GM19463 (cell line): ENCODE measurements at regions not wholly inside any gene's neighbourhood (a gene's known extent, or its start where the extent isn't known, plus 50 kb on each side); places are given as distances from the start of the nearest gene placed in this dataset.

Experiments used
- ATAC-seq: cut with Tn5 transposase; IDR thresholded peaks from one replicate; pipeline ENCODE4 v1.9.1; 2021; ENCODE audit warnings: mild to moderate bottlenecking, moderate library complexity; ENCODE audit not compliant: unreplicated experiment

DNA sequence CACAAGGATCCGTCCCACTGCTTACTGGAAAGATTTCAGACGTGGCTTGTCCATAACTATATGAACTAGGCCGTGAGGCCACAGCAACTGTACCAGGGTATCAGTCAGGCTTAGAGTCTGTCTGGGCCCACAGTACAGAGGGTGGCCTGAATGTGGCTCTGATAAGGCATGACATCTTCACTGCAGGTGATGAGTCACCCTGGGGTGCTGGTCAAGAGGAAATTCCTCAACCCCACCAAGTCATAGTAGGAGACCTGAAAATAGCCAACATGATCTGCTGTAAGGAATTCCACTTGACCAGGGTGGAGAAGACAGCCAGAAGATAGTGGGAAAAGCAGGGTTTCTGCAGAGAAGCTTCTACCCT lies 107.7 kb downstream of the INHBB start:
- no peak for ATAC-seq

DNA sequence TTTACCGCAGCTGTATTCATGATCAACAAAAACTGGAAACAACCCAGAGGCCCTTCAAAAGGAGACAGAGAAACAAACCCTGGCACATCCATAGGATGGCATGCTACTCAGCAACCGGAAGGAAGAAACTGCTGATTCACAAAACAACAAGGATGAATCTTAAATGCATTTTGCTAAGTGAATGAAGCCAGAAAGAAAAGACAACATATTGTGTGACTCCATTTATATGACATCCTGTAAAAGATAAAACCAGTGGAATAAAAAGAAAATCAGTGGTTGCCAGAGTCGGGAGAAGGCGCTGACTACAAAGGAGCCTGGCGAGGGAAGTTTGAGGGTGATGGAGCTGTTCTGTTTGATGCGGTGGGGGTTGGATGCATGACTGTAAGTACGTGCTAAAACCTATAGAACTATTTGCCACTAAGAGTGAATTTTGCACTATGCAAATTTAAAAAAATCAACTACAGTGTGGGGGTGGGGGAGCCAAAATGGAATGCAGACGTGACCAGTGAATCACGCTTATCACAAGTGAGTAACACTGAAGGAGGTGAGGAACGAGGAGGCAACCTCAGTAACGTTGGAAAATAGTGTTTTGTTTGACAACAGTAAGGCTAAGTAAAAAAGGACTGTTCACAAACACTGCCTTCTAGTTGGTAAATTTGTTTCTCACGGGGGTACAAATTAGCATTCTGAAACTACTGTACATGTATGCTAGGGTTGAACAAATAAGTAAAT lies 108.9 kb downstream of the INHBB start:
- no peak for ATAC-seq

DNA sequence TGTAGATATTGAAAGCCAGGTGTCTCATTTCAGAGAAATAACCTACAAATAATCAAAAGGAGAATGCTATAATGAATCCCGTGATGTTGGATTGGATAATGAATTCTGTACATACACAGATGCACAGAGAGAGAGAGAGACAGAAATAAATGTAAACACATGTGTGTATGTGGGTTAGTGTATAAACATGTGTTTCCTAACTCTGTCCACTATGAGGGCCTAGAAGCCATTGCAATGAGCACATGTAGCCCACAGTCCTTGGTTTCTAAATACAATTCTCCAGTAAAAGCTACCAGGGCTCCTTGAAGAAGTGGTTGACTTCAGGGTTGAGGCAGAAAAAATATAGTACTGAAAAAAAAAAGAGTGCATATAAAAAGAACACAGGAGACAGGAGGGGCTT lies 109.5 kb downstream of the INHBB start:
- no peak for ATAC-seq

DNA sequence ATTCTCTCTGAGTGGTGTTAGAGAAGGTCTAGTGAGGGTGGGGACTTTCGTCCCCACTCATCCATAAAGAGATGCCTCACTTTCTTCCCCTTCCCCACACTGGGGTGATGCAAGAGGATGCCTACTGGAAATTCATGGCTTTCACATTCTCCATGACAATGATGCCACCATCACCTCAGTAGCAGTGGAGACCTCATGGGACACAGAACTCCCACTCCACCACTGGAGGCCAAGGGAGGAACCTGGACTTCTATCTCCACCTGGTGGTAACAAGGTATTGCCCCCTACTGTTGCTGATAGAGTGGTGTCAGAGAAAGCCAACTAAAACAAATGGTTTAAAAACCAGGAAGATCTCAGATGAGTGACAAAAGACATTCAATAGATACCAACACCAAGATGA lies 110.9 kb downstream of the INHBB start:
- ATAC-seq: no peak

DNA sequence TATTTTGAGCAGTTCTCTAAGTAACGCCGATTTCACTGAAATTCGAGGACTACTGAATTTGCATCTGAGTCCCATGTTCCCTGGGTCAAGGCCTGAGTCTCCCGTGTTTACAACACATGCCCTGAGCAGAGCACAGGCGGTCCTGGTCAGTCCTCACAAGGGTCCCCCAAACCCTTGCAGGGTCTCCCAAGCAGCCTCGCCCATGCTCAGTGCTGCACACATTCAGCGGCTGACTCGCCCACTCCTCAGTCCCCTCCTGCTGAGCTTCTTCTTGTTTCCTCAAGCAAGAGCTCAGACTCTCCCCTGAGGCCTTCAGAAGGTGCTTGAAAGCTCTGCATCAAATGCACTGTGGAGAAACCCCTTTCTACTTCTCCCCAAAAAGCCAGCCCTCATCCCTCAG lies 114.6 kb downstream of the INHBB start:
- no peak for ATAC-seq

DNA sequence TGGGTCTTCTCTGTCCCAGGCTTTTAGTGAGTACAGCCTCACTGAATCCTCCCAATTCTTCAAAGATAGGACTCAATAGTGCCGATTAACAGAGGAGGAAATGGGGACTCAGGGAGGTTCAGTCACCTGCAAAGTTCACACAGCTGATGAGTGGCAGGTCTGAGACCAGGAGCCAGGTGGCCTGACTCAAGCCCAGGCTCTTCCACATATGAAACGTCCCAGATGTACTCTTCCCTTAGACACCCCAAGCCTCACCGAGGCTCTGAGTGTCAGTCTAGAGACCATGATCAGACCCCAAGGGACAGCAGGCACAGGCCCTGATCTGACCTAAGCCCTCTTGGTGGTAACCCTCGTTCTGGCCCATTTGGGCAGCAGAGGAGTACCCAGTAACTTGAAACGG lies 115.2 kb downstream of the INHBB start:
- no peak for ATAC-seq

DNA sequence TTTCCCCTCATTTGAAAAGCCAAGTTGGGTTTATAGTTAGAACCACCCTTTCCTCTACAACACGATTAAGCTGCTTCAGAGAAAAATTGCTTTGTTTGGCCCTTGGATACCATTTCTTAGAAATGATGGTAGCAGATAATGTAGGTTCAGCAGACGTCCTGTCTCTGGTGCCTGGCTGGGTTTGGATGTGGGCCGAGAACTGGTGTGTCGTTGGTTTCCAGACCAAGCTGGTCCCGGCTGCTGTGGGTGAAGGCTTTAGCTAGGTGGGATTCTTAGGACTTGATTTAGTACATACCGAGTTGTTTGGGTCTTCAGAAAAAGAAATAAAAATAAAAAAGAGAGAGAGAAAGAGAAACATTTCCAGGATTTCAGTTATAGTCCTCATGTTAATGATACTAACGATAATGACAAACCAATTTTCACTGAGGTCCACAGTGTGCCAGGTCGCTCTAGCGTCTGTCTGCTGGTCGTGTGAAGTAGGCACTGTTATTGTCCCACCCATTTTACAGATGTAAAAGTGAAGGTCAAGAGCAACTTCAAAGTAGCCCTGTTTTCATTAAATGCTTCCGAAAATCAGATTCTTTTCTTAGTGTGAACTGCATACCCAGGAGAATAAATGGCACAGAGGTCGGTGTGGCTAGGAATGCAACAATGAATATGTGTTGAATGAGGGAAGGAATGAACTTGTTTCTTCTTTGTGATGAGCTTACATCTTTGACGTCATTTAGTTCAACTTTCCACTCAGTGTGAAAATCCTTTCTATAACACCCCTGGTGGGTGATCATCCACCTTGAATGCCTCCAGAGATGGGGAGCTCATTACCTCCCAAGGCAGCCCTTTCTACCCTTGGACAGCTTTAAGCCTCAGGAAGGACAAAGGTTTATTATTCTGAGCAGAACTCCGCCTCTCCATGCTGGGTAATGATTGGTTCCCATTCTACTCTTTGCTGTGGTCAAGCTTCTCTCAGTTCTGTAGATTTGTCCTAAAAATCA lies 115.9 kb downstream of the INHBB start:
- no peak for ATAC-seq

DNA sequence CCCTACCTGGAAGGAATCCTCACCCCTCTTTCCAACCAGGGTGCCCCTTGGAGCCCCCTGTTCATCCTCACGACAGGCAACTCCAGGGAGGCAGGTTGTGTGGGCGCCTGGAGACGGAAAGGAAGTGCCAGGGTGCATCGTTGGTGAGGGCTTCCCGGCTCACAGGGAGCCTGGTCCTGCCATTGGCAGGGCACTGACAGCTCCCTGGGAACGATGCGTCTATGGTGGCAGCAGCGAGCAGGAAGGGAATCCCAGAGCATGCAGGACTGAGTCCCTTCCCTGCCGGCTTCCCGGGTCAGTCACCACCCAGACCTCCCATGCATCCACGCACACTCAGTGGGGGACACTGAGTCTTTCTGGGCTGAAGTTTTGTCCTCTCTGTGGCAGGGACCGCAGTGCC lies 117.6 kb downstream of the INHBB start:
- ATAC-seq: no peak

DNA sequence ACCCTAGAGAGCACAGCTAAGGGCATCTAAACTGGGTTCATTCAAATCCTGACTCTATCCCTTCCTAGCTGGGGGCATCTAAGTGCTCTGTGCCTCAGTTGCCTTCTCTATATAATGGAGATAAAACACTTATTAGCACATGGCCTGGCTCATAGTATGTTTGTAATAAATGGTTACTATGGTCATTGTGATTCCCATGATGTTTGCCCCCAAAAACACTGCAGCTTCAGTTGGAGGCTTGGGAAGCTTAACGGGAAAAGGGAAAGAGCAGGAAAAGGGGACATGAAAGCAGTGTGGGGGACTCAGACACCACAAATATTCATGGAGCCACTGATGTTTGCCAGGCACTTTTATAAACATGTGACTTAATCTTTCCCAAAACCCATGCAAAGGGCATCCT lies 118.1 kb downstream of the INHBB start:
- ATAC-seq: no peak

DNA sequence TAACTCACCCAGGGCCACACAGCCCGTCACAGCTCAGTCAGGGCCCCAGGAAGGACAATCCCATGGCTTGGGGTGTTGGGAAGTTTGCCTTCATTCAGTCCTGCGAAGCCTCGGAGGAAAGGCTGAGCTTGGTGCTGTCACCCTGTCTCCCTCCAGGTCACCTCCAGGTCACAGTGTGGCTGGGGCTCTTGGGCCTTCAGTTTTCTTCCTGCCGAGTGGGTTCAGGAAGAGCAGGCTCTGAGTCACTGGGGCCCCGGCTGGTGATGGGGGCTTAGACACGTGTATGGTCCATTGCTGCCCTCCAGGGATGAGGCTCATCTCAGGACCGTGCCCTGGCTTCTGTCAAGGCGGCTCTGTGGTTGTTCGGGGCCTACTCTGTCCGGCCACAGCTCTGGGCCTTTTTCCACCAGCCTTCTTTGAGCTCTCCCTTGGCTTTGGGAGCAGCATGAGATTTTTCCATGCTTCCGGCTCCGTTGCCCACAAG lies 118.6 kb downstream of the INHBB start:
- no peak for ATAC-seq

DNA sequence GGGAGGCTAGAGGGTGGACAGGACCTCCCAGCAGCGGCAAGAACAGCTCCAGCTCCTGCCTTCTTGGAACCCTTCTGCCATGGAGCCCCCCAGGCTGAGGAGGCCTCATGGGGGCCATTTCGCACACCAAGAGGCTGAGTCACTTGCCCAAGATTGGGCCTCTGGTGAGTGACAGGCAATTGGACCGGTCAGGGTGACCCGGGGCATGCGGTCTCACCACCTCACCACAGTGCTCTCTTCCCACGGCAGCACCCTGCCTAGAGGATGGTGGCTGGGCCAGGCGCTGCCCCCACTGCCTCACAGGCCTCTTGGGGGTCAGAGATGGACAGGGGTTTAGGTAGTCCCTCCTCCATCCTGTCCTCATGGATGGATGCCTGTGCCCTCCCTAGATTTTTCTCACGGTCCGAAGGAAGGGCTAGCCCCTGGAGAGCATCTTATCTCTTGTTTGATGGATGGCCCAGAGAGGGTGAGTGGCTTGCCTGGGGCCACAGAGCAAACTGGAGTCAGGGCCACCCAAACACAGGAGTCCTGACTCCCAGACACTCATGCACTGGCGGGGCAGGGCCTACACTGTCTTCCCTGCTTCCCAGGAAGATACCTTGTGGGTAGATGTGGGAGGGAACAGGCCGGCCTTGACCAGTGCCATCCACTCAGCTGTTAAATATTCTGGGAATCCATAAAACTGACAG lies 119.2 kb downstream of the INHBB start:
- no peak for ATAC-seq

DNA sequence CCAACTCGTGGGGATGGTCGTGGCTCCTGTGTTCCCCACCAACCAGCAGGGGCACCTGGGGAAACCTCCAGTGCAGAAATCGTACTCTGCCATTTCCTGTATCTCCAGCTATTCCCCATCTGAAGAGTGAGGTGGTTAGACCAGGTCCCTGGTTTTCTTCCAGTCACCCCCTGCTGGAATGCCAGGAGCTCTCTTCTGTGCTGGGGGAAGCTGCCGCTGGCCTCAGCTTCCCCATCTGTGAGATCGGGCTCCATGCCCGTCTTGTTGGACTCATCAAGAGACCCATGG lies 119.7 kb downstream of the INHBB start:
- ATAC-seq: no peak

DNA sequence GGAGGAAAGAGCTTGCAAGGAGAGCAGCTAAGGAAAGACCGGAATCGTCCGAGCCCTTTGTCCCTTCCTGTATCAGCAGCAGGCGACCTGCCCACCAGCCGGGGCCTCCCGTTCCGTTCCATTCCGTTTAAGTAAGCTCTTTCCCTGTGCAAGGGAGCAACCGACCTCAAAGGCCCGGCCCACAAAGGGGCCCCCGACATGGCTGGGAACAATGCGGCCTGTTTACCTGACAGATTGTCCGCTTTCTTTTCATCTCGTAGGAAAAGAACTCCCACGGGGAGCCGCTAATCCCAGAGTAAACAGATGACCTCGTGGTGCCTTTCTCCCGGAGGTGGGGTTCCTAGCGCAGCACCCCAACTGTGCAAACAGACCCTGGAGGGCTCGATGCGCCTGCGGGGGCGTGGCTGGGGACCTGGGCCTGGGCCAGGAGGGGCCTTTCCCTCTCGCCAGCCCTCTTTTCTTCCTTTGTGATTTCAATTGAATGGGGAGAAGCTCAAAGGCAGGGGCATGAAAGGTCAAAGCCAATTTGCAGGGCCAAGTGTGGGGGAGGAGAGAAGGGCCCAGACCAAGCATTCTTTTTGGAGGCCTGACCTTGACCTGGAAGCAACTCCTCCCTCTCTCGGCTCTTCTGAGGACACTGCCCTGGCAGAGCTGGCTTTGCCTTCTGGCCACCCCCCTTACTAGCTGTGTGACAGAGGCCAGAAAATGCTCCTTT lies 120.2 kb downstream of the INHBB start:
- no peak for ATAC-seq

DNA sequence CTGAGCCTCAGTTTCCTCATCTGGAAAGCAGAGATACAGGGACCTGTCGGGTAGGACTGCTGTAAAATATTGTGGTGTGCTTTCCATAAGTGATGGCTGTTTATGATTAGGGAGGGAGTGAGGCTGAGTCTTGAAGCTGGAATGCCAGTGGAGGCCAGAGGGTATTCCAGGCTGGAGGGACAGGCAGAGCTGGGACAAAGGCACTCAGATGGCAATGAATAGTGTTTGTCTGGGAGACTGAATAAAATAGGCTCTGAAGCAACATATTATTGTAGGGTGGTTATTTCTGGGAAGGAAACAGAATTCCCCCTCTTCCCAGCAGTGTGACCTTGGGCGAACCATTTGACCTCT lies 120.7 kb downstream of the INHBB start:
- no peak for ATAC-seq

DNA sequence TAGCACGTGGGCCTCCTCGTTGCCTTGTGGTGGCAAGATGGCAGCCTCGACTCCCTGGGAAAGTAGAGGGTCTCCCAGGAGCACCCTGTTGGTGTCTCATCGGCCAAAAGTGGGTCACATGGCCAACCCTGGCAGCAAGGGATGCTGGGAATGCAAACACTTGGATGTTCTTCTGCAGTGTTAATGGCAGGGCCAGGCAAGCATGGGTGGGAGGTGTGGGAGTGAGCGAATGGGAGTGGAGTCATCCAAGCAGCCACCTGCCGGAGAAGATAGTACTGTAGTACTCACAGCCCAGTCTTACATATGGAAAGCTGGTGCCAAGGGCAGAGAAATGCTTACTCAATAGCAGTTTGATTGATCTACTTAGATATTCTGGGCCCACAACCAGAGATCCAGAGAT lies 122.2 kb downstream of the INHBB start:
- no peak for ATAC-seq

DNA sequence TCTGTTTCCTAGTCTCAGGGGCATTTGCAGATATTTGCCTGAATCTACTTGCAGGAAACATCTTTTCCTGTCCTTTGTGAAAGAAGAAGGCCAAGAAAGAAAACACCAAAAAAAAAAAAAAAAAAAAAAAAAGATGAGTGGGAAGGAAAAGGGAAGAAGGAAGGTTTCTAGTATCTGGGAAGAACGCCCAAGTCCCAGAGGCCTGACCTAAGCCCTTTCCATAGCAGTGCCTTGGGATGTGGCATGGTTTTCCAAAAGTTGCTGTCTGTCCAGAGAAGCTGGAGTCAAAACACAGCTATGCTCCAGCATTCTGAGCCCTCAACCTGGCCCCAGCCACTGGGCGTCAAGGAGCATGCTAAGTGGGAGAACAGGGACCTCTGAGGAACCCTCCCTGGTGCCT lies 123.5 kb downstream of the INHBB start:
- no peak for ATAC-seq

DNA sequence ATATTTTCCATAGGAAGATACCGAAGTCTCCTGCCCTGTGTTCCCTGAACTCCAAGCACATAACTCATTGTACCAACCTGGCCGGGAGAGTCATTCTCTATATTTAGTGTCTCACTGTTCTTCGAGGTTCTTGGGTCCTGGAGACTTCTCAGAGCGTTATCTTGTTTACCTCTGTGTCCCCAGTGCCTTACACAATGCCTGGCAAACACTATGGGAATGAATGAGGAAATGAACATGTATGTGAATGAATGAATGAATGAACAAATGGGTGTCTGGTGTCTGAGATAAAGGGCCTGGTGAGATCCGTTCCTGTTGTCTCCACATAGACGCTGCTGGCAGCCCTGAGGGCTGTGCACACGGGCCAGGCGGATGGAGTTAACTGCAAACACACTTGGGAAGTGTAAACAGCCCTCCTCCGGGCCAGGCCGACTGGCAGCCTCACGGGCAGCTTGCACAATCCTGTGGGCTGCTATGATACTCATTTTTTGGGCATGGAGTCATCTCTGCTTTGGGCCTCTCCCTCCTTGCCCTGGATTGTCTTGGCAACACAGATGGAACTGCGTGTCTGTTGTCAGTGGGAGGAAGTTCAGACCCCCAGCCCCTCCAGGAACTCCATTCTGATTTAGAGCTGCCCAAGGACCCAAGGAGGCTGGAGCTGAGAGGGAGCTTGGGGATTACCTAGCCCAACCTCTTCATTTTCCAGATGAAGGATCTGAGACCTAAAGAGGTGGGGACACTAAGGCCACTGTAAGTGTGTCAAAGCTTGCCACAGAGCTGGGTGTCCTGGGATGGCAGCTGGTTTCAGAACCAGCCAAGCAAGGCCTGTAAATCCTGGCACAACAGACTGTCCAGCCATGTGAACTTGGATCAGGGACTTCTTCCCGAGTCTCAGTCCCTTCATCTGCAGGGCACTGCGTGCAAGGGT lies 124.4 kb downstream of the INHBB start:
- no peak for ATAC-seq

DNA sequence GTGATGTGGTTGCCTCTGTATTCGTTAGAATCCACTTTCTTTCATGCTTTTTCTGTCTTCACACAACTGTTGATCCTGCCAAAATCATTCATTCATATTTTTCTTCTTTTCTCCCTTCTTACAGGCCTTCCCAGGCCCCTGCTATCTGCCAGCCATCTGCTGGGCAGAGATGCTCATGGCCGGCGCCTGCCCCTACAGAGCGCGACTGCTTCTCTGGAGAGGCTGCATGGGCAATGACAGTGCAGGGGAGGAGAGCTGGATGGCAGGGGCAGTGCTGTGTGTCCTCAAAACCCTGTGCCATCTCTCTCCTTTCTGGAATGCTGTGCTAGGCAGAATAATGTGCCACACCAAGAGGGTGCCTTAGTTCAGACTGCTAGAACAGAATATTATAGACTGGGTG lies 125.2 kb downstream of the INHBB start:
- ATAC-seq: no peak

DNA sequence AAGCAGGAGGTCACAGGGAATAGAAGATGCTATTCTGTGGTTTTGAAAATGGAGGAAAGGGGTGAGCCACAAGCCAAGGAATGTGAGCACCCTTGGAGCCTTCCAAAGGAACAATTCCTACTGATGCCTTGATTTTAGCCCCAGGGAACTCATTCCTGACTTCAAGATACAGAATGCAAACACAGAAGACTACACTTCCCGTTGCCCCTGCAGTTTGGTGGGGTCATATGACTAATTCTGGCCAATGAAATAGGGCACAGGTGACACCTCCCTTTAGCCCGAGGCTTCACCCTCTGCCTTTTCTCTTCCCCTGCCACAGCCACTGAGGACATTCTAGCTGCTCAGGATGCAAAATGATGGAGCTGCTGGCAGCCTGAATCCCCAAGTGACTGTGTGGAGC lies 126.1 kb downstream of the INHBB start:
- ATAC-seq: no peak

DNA sequence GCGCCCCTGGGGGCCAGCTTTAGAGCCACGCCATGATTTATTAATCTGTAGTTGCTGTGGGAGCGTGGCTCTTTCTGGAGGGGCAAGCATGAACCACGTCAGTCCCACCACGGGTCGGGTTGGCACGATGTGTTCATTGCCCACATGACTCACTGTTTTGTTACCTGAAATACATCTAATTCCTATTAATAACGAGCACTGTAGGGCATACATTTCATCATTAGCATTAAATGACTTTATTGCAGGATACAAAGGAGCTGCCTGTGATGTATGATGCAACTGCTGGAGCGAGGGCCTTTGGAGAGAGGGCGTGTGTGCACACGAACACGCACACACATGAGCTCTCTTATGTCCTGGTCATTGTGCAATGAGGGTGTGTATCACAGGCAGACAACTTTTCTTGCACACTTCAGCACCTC lies 127.0 kb downstream of the INHBB start:
- no peak for ATAC-seq
